ENCODE measurements at regions not wholly inside any gene's neighbourhood (a gene's known extent, or its start where the extent isn't known, plus 50 kb on each side); places are given as distances from the start of the nearest gene placed in this dataset.
"Not testable (repeated sequence)": the region's sequence is repeated elsewhere in the genome, so short reads cannot be mapped to it uniquely, and the experiment has no call there.

DNA sequence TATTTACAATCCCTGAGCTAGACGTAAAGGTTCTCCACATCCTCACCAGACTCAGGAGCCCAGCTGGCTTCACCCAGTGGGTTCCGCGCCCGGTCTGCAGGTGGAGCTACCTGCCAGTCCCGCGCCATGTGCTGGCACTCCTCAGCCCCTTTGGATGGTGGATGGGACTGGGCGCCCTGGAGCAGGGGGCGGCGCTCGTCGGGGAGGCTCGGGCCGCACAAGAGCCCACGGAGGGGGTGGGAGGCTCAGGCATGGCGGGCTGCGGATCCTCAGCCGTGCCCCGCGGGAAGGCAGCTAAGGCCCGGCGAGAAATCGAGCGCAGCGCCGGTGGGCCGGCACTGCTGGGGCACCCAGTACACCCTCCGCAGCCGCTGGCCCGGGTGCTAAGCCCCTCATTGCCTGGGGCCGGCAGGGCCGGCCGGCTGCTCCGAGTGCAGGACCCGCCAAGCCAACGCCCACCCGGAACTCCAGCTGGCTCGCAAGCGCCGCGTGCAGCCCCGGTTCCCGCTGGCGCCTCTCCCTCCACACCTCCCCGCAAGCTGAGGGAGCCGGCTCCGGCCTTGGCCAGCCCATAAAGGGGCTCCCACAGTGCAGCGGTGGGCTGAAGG lies 448.3 kb downstream of the COL11A1 start:
- DNase-seq (ENCODE audit: low spot score), result not testable (repeated sequence)

DNA sequence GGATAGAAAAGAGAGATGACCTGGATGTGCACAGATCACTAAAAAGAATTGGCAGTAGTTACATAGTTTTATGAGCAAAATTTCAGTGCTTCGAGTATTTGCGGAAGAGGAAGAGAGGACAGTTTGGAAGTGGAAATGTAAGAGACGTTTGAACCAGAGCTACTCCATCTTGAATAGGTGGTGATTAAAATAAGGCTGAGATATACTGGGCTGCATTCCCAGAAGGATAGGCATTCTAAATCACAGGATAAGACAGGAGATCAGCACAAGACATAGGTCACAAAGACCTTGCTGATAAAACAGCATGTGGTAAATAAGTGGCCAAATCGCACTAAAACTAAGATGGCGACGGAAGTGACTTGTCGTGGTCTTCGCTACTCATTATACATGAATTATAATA lies 453.3 kb downstream of the COL11A1 start:
- no peak for DNase-seq (ENCODE audit: low spot score)

DNA sequence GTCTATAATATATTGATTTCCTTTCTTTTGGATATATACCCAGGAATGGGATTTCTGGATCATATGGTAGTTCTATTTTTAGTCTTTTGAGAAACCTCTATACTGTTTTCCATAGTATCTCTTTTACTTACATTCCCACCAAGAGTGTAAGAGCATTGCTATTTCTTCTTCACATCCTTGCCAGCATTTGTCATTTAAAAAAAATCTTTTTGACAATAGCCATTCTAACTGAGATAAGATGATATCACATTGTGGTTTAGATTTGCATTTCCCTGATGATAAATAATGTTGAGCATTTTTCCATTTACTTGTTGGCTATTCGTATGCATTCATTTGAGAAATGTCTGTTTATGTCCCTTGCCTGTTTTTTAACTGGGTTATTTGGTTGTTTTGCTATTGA lies 467.4 kb downstream of the COL11A1 start:
- DNase-seq (ENCODE audit: low spot score), result no peak

DNA sequence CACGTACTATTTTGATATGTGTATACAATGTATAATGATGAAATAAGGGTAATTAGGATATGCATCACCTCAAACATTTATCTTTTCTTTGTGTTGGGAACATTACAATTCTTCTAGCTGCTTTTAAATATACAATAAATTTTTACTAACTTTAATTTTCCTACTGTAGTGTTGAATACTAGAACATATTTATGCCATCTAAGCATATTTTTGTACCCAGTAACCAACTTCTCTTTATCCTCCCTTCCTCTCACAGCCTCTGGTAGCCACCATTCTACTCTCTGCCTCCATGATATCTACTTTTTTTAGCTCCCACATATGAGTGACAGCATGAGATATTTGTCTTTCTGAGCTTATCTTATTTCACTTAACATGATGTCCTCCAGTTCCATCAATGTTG lies 468.0 kb downstream of the COL11A1 start:
- DNase-seq (ENCODE audit: low spot score), result no peak

DNA sequence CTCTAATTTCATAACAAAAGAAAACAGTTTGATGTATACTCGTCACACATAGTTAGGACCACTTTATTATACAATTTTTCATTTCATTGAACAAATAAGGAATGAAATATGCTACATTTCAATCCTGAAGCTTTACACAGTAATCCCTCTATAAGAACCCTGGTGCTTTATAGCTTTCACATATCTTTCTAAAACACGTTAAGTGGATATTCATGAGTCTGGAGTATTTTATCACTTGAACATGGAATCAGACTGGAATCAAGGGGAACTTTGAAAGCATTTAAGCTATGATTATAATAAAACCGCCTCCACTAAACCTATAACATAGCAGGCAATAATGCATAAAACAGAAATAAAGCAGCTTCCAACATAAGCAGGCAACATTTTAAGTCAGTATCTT lies 476.6 kb downstream of the COL11A1 start:
- DNase-seq (ENCODE audit: low spot score), result no peak

DNA sequence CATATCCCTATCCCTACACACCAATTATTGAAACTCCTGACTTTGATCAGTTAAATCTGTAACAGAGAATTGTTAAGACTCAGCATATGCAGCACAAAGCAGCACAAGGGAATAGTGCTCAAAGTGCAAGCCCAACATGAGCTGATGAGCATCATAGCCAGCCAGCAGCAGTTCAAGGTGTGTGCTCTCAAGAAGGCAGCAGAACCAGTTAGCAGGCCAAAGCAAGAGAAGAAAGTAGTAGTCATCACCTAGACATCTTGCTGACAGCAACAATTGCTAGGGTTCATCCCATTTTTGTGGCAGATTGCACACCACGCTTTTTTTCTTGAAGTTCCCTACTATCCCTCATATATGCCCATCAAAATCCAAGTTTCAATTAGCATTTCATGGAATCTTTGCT lies 478.3 kb downstream of the COL11A1 start:
- DNase-seq (ENCODE audit: low spot score), result no peak

DNA sequence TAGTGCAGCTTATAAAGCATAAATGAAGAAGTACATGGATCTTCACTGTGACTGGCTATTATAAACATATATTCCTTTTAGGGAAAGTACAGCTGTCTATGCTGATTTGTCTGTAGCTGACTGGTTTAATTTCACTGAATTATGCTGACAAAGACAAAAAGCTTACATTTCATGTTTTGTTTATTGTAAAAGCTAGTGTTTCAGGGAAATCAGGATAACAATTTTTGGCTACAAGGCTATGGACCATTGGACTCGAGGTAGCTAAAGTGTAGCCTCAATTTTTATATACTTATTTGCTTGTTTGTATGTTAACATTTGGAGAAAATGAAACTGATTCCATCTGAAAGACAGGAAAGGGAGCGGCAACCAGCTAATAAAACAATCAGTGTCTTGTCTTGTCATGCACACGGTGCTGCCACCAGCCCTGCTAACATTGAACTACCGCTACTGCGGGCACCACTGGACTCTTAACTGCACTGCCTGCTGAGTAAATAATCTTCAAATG lies 480.2 kb downstream of the COL11A1 start:
- DNase-seq (ENCODE audit: low spot score), result no peak

DNA sequence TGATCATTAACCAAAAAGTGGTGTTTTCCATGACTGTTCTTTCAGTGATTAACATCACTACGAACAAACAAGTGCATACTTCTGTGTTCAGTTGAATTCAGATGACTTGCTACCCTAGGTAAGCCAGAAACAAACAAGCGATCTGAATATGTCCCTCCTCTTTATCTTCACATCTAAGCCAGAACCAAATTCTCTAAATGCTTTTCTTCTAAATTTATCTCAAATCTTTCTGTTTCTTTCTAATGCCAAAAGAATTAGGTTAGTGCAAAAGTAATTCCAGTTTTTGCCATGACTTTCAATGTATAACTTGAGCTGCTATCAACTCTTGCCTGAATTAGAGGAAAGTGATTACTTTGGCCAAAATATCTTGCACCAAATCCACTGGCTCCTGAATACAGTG lies 481.2 kb downstream of the COL11A1 start:
- no peak for DNase-seq (ENCODE audit: low spot score)

DNA sequence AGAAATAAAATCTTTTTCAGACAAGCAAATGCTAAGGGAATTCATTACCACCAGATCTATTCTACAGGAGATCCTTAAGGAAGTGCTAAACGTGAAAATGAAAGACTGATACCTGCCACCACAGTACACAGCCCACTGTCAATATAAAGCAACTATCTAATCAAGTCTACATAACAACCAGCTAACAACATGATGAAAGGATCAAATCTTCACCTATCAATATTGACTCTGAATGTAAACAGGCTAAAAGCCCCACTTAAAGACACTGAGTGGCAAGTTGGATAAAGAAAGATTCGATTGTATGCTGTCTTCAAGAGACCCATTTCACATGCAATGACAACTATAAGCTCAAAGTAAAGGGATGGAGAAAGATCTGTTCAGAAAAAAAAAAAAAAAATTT lies 492.4 kb downstream of the COL11A1 start:
- DNase-seq (ENCODE audit: low spot score), result no peak

DNA sequence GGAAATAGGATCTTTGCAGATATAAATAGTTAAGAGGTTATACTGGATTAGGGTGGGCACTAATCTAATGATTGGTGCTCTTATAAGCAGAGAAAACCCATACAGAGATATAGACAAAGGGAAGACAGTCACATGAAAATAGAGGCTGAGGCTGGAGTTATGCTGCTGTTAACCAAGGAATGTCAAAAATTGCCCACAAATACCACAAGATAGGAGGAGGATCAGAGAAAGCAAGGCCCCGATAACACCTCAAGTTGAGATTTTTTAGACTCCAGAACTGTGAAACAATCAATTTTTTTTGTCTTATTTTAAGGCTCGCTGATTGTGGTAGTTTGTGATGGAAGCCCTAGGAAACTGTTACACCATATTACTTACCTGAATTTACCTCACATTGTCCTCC lies 513.2 kb downstream of the COL11A1 start:
- DNase-seq (ENCODE audit: low spot score), result no peak

DNA sequence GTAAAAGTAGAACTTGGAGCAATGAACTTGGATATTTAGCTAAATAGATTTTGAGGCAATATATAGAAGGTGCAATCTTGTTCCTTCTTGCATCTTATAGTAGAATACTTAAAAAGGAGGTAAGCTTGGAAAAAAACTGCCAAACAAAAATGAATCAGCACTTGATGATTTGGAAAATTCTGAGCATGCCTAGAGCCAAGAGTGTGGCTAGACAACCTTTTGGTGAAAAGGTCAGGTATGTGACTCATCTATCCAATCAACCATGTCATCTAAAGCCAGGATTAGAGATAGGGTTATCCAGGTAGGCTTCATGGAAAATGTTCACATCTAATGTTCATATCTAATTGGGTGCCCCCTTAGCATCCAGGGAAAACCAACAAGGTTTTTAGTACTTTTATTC lies 515.0 kb downstream of the COL11A1 start:
- DNase-seq (ENCODE audit: low spot score), result no peak

DNA sequence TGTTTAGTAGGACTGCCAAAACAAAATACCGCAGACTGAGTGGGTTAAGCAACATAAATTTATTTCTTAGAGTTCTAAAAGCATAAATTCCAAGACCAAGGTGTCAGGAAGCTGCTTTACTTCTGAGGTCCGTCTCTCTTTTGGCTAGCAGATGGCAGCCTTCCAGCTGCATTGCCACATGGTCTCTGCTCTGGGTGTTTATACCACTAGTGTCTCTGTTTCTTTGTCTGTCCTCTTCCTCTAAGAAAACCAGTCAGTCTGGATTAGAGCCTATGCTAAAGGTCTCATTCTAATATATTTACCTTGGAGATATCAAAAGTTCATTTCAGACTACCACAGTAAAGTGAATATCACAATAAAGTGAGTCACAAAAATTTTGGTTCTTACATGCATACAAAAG lies 519.8 kb downstream of the COL11A1 start:
- no peak for DNase-seq (ENCODE audit: low spot score)

DNA sequence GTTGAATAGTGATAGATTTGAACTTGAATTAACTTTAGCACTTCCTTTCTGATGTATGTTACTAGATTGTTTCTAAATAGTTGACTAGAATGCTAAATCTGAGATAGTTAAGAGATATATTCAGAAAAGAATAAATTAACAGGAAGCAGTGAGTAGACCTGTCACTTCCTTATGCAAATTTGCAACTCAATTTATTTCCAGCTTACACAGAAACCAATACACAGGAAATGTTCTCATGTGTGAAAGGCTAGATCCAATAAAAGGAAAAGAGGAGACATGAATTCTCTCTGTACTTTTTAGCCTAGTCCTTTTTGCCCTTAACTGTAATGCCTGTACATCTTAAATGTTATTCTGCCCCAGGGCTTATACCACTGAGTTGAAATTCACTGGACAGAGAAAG lies 522.3 kb downstream of the COL11A1 start:
- no peak for DNase-seq (ENCODE audit: low spot score)

DNA sequence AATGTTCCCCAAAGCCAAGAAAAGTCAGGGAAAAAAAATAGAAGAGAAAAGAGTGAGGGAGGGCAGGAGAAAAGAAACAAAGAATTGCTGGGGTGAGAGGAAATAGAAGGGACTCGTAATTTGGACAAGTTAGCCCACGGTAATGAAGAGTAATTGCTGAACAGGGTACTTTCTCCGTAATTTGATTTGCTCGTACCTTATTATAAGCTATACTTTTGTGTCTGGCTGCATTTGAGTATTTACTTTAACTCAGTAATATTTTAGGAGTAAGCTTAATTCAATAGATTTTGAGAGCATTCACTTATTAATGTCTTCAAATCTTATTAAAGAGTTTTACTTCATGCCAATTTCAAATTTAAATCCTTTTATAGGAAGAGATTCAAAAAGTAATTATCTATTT lies 527.5 kb downstream of the COL11A1 start:
- no peak for DNase-seq (ENCODE audit: low spot score)

DNA sequence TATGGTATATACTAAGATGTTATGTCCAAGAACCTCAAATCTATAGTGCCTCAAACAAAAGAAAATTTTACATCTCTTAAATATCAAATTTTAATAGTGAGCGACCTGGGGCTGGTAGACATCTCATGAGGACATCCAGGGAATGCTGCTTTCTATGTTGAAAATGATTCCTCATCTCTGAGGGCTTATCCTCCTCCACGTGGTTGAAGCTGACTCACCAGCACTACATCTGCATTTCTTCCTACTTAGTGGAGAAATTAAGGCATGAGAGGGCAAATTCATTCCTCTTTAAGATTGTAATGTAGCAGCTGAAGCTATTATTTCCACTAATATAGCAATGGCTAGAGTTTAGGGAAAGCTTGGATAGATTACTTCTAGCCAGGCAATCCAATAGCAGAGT lies 529.5 kb downstream of the COL11A1 start:
- no peak for DNase-seq (ENCODE audit: low spot score)

DNA sequence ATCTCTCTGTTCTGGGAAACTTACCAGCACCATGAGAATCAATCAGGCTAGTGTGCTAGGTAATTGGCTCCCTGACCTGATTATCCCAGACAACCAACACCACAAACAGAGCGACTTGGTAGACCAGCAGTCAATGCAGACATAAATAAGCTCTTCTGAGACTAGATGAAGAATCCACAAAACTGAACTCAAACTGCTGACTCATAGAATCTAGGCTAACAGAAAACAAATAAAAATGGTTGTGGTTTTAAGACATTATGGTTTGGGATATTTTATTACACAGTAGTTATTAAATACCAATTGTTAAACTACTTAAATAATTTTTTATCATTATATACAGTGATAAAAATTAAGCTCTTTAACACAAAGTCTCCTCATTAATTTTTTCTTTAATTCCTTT lies 535.7 kb downstream of the COL11A1 start:
- DNase-seq (ENCODE audit: low spot score), result no peak

DNA sequence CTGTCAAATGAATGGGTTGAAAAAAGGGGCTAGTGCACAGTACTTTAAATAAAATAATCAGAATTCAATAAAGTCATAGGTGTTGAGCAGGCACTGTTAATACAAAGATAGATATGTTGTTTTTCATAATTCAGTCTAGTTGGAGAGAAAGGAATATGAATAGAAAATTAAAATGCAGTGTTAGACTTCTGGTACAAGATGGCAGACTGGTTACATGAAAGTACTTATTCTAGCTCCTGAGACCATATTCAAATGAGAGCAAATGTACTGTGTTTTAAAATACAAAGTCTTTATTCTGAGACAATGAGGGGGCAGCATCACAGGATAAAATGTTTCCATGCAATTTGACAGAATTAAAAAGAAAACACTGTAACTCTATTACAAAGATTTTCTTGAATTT lies 542.1 kb downstream of the COL11A1 start:
- no peak for DNase-seq (ENCODE audit: low spot score)

DNA sequence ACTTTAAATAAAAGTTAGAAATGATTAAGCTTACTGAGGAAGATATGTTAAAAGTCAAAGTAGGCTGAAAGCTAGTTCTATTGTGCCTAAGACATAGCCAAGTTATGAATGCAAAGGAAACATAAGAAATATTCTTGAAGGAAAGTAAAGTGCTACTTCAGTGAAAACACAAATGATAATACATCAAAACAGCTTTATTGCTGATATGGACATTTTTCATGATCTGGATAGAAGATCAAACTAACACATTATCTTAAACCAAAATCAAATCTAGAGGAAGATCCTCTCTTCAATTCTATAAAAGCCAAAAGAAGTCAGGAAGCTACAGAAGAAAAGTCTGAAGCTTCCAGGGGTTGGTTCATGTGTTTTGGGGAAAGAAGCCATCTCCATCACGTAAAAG lies 545.9 kb downstream of the COL11A1 start:
- no peak for DNase-seq (ENCODE audit: low spot score)

DNA sequence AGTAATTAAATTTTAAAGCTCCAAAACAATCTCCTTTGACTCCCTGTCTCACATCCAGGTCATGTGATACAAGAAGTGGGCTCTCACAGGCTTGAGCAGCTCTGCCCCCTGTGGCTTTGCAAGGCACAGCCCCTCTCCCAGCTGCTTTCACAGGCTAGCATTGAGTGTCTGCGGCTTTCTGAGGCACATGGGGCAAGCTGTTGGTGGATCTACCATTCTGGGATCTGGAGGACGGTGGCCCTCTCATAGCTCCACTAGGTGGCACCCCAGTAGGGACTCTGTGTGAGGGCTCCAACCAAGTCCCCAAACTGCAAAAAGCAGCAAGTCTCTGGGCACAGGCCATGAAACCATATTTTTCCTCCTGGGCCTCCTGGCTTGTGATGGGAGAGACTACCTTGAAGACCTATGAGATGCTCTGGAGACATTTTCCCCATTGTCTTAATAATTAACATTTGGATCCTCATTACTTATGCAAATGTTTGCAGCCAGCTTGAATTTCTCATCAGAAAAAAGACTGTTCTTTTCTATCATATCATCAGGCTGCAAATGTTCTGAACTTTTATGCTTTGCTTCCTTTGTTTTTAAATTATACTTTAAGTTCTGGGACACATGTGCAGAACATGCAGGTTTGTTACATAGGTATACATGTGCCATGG lies 554.1 kb upstream of the OLFM3 start:
- DNase-seq (ENCODE audit: low spot score), result peak; percentile 52

DNA sequence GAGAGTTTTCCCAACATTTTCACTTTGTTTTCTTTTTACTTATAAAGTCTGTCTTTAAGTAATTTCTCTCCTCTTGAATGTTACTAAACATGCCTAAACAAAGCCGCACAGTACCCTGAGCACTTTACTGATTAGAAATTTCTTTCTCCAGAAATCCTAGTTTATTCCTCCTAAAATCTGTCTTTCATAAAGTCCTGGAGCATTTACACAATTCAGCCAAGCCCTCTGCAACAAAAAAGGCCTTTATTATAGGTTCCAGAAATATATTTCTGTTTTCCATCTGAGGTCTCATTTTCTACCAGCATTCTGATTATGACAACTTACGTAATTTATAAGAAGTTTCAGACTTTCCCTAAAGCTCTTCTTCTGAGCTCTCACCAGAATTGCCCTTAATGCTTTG lies 549.5 kb upstream of the OLFM3 start:
- DNase-seq (ENCODE audit: low spot score), result no peak

DNA sequence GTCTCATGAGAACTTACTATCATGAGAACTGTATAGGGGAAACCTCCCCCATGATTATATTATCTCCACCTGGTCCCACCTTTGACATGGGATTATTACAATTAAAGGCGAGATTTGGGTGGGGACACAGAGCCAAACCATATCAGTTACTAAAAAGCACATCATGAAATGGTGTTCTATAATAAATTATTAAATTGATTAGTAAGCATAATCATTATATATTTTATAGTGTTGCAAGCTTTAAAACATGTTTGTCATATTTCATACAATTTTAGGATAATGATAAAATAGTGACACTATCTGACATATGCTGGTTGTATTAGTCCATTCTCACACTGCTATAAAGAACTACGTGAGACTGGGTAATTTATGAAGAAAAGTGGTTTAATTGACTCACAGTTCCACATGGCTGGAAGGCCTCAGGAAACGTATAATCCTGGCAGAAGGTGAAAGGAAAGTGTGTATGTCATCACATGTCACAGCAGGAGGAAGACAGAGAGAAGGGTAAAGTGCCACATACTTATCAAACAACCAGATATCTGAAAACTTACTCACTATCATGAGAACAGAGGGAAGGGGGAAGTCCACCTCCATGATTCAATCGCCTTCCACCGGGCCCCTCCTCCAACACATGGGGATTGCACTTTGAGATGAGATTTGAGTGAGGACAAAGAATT lies 539.2 kb upstream of the OLFM3 start:
- DNase-seq (ENCODE audit: low spot score), result no peak

DNA sequence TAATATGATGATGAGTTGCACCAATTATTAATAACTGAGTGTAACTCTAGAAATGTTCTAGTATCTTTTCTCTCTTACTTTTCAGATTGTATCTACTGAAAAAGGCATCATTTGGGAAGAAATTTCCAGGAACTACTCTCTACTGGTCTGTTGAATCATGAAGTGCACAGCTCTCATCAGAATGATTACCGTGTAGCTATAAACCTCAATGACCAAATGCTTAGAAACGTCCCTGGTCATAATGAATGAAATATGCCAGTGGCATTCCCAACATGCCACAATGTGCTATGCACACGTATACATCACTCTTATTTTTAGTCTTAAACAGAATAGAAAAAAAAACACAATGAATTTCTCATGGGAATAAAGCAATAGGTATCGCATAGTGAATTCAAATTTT lies 534.3 kb upstream of the OLFM3 start:
- no peak for DNase-seq (ENCODE audit: low spot score)

DNA sequence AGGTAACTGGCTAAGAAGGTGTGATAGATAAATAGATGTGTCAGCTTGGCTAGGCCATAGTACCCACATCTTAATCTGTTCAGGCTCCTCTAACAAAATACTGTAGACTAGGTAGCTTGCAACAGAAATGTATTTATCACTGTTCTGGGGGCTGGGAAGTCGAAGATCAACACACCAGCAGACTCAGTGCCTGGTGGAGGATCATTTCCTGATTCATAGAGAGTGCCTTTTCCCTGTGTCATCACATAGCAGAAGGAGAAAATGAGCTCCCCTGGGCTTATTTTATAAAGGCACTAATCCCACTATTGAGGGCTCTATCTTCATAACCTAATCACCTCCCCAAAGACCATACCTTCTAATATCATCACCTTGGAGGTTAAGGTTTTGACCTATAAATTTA lies 532.7 kb upstream of the OLFM3 start:
- no peak for DNase-seq (ENCODE audit: low spot score)

DNA sequence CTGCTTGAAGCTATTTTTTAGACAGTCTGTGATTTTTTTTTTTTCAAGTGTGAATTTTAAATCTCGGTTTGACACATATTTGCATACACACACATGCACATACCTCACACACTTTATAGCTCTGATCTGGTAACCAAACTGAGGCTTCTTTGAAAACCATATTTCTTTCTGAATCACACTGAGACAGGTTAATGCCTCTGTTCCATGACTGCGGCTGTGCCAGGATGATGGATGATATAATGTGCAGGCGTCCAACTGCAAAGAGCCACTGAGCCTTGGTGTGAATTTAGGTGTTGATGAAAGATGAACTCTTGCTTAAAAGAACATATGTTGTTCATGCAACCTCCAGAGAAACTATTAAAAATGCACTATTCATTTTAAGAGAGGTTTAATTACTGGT lies 504.0 kb upstream of the OLFM3 start:
- no peak for DNase-seq (ENCODE audit: low spot score)
